GM23338 (cell line): ENCODE measurements at regions not wholly inside any gene's neighbourhood (a gene's known extent, or its start where the extent isn't known, plus 50 kb on each side); places are given as distances from the start of the nearest gene placed in this dataset.

Experiments
- ATAC-seq: fragments of 200-7000 bp; cut with Tn5 transposase; 3 replicates; pipeline ENCODE4 v1.9.1; 2020
- DNase-seq: peaks from one replicate; pipeline ENCODE4 v3.0.0-alpha.2; 2015; ENCODE audit warnings: low spot score
- H2AFZ ChIP-seq: fragments of 200-600 bp; sonication (generic); 2 replicates; pipeline ENCODE4 v1.8.0; 2016; ENCODE audit warnings: antibody characterized with exemption, mild to moderate bottlenecking, moderate library complexity
- H3F3A ChIP-seq: fragments of 200-600 bp; sonication (generic); replicated peaks from 2 replicates; pipeline ENCODE4 v1.8.0; 2017; ENCODE audit warnings: antibody characterized with exemption, mixed run types, low read depth
- H3K27ac ChIP-seq: fragments of 200-600 bp; sonication (generic); 2 replicates; pipeline ENCODE4 v1.6.1; 2016; ENCODE audit warnings: low read depth
- H3K27me3 ChIP-seq: fragments of 200-600 bp; sonication (generic); 2 replicates; pipeline ENCODE4 v1.8.0; 2016; ENCODE audit warnings: mild to moderate bottlenecking, mixed run types, moderate library complexity; ENCODE audit not compliant: insufficient read depth
- H3K36me3 ChIP-seq: fragments of 200-600 bp; sonication (generic); 2 replicates; pipeline ENCODE4 v1.8.0; 2016; ENCODE audit warnings: mild to moderate bottlenecking; ENCODE audit not compliant: insufficient read depth
- H3K4me1 ChIP-seq: fragments of 200-600 bp; sonication (generic); 2 replicates; pipeline ENCODE4 v1.8.0; 2016; ENCODE audit warnings: mild to moderate bottlenecking, moderate library complexity; ENCODE audit not compliant: insufficient read depth
- H3K4me2 ChIP-seq: fragments of 200-600 bp; sonication (generic); 2 replicates; pipeline ENCODE4 v1.7.1; 2017; ENCODE audit warnings: mixed run types
- H3K4me3 ChIP-seq: fragments of 200-600 bp; sonication (generic); 2 replicates; pipeline ENCODE4 v1.6.1; 2016; ENCODE audit warnings: mixed run types
- H3K79me2 ChIP-seq: fragments of 200-600 bp; sonication (generic); replicated peaks from 2 replicates; pipeline ENCODE4 v1.8.0; 2017; ENCODE audit warnings: mild to moderate bottlenecking; ENCODE audit not compliant: insufficient read depth
- H3K9me2 ChIP-seq: fragments of 200-600 bp; sonication (generic); 2 replicates; pipeline ENCODE4 v1.8.0; 2017; ENCODE audit not compliant: insufficient read depth
- H4K20me1 ChIP-seq: fragments of 200-600 bp; sonication (generic); replicated peaks from 2 replicates; pipeline ENCODE4 v1.8.0; 2017; ENCODE audit warnings: mild to moderate bottlenecking; ENCODE audit not compliant: insufficient read depth
- H3K27ac Mint-ChIP-seq: 2 replicates; pipeline ENCODE4 v1.8.0; 2020; ENCODE audit warnings: inconsistent platforms, mild to moderate bottlenecking, moderate library complexity, mixed read lengths
- H3K27me3 Mint-ChIP-seq: 3 replicates; pipeline ENCODE4 v1.8.0; 2022; ENCODE audit warnings: low read depth, mild to moderate bottlenecking, moderate library complexity, mixed read lengths, inconsistent platforms; ENCODE audit not compliant: insufficient read depth, poor library complexity
- H3K36me3 Mint-ChIP-seq: 3 replicates; pipeline ENCODE4 v1.8.0; 2021; ENCODE audit warnings: low read depth, mild to moderate bottlenecking, inconsistent platforms, moderate library complexity, mixed read lengths
- H3K4me1 Mint-ChIP-seq: 3 replicates; pipeline ENCODE4 v1.8.0; 2020; ENCODE audit warnings: mild to moderate bottlenecking, inconsistent platforms, mixed read lengths
- H3K4me3 Mint-ChIP-seq: 3 replicates; pipeline ENCODE4 v1.8.0; 2021; ENCODE audit warnings: moderate library complexity, mild to moderate bottlenecking, inconsistent platforms, mixed read lengths
- H3K9me3 Mint-ChIP-seq: 3 replicates; pipeline ENCODE4 v1.8.0; 2020; ENCODE audit warnings: moderate library complexity, mild to moderate bottlenecking, inconsistent platforms, mixed read lengths
- CREB1 ChIP-seq: fragments of 250-450 bp; sonication (Bioruptor Pico); IDR thresholded peaks from 2 replicates; pipeline ENCODE4 v1.5.0; 2020; ENCODE audit warnings: low read depth, mild to moderate bottlenecking, moderate library complexity
- ETS1 ChIP-seq: IDR thresholded peaks from 2 replicates; pipeline ENCODE4 v1.6.1; 2016; ENCODE audit warnings: antibody characterized with exemption
- EZH2 ChIP-seq: fragments of 200-600 bp; sonication (generic); IDR thresholded peaks from one replicate; pipeline ENCODE4 v1.8.0; 2017; ENCODE audit warnings: antibody characterized with exemption, mild to moderate bottlenecking, low read depth; ENCODE audit not compliant: unreplicated experiment
- EZH2phosphoT487 ChIP-seq: fragments of 200-600 bp; sonication (generic); IDR thresholded peaks from one replicate; pipeline ENCODE4 v1.8.1; 2018; ENCODE audit warnings: antibody characterized with exemption; ENCODE audit not compliant: unreplicated experiment
- JUNB ChIP-seq: IDR thresholded peaks from one replicate; pipeline ENCODE4 v1.6.1; 2016; ENCODE audit warnings: antibody characterized with exemption; ENCODE audit not compliant: unreplicated experiment
- NANOG ChIP-seq: IDR thresholded peaks from 2 replicates; pipeline ENCODE4 v1.6.1; 2016; ENCODE audit warnings: antibody characterized with exemption, borderline replicate concordance
- POLR2AphosphoS5 ChIP-seq: IDR thresholded peaks from 2 replicates; pipeline ENCODE4 v1.6.1; 2016; ENCODE audit warnings: antibody characterized with exemption, low read depth
- REST ChIP-seq: IDR thresholded peaks from one replicate; pipeline ENCODE4 v1.6.1; 2018; ENCODE audit warnings: antibody characterized with exemption; ENCODE audit not compliant: unreplicated experiment
- STAT1 ChIP-seq: IDR thresholded peaks from one replicate; pipeline ENCODE4 v1.6.1; 2016; ENCODE audit warnings: antibody characterized with exemption; ENCODE audit not compliant: unreplicated experiment
- ZNF114 ChIP-seq: fragments of 250-450 bp; sonication (Bioruptor Pico); IDR thresholded peaks from 2 replicates; pipeline ENCODE4 v1.5.0; 2020; ENCODE audit warnings: mild to moderate bottlenecking, moderate library complexity
- ZNF331 ChIP-seq: fragments of 250-450 bp; sonication (Bioruptor Pico); IDR thresholded peaks from 2 replicates; pipeline ENCODE4 v1.5.0; 2020; ENCODE audit warnings: low read depth, mild to moderate bottlenecking, moderate library complexity
- TF ChIP-seq, protein P1 (sequence below), 2 experiments: fragments of 200-600 bp in 1 of 2; sonication (generic) in 1 of 2; conservative IDR thresholded peaks; 2 replicates each; pipeline versions ENCODE4 v1.5.1 to v1.6.1; 2016 to 2017; ENCODE audit warnings: antibody characterized with exemption in 2 of 2, low read depth in 2 of 2, mild to moderate bottlenecking in 2 of 2, moderate library complexity in 1 of 2
- TF ChIP-seq, protein P2 (sequence below): fragments of 250-450 bp; sonication (Bioruptor Pico); IDR thresholded peaks from 2 replicates; pipeline ENCODE4 v1.5.0; 2020; ENCODE audit warnings: mild to moderate bottlenecking, moderate library complexity

DNA sequence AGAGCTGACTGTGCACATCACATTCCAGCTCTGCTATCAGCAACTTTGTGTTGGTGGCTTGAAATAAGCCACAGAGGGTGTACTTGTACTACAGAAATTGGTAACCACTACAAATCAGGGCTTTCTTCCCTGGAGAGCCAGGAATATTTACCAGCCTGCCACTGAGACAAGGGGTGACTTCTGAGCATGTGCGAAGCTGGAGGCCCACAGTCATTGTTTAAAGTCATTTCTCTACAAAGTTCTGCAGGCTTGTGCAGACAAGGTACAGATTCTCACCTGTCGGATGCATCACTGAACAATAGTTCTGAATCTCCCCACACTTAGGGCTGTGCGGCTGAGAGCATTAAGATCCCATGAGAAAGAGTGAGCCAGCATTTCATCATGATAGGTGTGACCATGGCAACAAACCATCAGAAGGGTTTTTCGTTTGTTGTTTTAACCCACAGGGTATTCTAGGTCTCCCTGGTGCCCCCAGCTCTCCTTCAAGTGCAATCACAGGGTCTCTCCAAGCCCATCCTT lies 292.8 kb downstream of the CDC5L start:
- Histone ChIP-seq H4K20me1 (no peaks in the 10 kb centered on the region), H3K4me1 (no peaks in the 10 kb centered on the region), H3F3A (no peaks in the 10 kb centered on the region), H3K36me3 (no peaks in the 10 kb centered on the region), H3K27me3 (no peaks in the 10 kb centered on the region), H3K27ac (no peak overlapping the region), H3K79me2 (no peaks in the 10 kb centered on the region), H2AFZ (peak overlapping the region; percentile 63; the same call in 1 of the 2 replicates), H3K4me3 (no peak overlapping the region), H3K4me2 (no peak overlapping the region), H3K9me2 (peaks cover 10% of the 10 kb centered on the region; the same call in 1 of the 2 replicates)
- Mint-ChIP-seq H3K4me3 (no peak overlapping the region), H3K36me3 (no peaks in the 10 kb centered on the region; the same call in 2 of the 3 replicates), H3K9me3 (no peaks in the 10 kb centered on the region), H3K27ac (no peak overlapping the region), H3K27me3 (peaks cover 3% of the 10 kb centered on the region), H3K4me1 (no peaks in the 10 kb centered on the region)
- DNase-seq, result no peak
- ATAC-seq, result no peak
- no peak for TF ChIP-seq NANOG
- TF ChIP-seq EZH2, result no peak
- TF ChIP-seq, protein P1, sequence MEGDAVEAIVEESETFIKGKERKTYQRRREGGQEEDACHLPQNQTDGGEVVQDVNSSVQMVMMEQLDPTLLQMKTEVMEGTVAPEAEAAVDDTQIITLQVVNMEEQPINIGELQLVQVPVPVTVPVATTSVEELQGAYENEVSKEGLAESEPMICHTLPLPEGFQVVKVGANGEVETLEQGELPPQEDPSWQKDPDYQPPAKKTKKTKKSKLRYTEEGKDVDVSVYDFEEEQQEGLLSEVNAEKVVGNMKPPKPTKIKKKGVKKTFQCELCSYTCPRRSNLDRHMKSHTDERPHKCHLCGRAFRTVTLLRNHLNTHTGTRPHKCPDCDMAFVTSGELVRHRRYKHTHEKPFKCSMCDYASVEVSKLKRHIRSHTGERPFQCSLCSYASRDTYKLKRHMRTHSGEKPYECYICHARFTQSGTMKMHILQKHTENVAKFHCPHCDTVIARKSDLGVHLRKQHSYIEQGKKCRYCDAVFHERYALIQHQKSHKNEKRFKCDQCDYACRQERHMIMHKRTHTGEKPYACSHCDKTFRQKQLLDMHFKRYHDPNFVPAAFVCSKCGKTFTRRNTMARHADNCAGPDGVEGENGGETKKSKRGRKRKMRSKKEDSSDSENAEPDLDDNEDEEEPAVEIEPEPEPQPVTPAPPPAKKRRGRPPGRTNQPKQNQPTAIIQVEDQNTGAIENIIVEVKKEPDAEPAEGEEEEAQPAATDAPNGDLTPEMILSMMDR (conservative IDR thresholded peaks at IDR 0.05; ENCODE audit: low read depth in 2 of 2), result no peak
- TF ChIP-seq ZNF331, result no peak
- TF ChIP-seq ZNF114 (CRISPR knock-in tag), result no peak
- no peak for TF ChIP-seq REST
- TF ChIP-seq JUNB, result no peak
- TF ChIP-seq CREB1 (CRISPR knock-in tag), result no peak
- no peak for TF ChIP-seq ETS1
- no peak for TF ChIP-seq EZH2phosphoT487
- no peak for TF ChIP-seq POLR2AphosphoS5
- TF ChIP-seq, protein P2, sequence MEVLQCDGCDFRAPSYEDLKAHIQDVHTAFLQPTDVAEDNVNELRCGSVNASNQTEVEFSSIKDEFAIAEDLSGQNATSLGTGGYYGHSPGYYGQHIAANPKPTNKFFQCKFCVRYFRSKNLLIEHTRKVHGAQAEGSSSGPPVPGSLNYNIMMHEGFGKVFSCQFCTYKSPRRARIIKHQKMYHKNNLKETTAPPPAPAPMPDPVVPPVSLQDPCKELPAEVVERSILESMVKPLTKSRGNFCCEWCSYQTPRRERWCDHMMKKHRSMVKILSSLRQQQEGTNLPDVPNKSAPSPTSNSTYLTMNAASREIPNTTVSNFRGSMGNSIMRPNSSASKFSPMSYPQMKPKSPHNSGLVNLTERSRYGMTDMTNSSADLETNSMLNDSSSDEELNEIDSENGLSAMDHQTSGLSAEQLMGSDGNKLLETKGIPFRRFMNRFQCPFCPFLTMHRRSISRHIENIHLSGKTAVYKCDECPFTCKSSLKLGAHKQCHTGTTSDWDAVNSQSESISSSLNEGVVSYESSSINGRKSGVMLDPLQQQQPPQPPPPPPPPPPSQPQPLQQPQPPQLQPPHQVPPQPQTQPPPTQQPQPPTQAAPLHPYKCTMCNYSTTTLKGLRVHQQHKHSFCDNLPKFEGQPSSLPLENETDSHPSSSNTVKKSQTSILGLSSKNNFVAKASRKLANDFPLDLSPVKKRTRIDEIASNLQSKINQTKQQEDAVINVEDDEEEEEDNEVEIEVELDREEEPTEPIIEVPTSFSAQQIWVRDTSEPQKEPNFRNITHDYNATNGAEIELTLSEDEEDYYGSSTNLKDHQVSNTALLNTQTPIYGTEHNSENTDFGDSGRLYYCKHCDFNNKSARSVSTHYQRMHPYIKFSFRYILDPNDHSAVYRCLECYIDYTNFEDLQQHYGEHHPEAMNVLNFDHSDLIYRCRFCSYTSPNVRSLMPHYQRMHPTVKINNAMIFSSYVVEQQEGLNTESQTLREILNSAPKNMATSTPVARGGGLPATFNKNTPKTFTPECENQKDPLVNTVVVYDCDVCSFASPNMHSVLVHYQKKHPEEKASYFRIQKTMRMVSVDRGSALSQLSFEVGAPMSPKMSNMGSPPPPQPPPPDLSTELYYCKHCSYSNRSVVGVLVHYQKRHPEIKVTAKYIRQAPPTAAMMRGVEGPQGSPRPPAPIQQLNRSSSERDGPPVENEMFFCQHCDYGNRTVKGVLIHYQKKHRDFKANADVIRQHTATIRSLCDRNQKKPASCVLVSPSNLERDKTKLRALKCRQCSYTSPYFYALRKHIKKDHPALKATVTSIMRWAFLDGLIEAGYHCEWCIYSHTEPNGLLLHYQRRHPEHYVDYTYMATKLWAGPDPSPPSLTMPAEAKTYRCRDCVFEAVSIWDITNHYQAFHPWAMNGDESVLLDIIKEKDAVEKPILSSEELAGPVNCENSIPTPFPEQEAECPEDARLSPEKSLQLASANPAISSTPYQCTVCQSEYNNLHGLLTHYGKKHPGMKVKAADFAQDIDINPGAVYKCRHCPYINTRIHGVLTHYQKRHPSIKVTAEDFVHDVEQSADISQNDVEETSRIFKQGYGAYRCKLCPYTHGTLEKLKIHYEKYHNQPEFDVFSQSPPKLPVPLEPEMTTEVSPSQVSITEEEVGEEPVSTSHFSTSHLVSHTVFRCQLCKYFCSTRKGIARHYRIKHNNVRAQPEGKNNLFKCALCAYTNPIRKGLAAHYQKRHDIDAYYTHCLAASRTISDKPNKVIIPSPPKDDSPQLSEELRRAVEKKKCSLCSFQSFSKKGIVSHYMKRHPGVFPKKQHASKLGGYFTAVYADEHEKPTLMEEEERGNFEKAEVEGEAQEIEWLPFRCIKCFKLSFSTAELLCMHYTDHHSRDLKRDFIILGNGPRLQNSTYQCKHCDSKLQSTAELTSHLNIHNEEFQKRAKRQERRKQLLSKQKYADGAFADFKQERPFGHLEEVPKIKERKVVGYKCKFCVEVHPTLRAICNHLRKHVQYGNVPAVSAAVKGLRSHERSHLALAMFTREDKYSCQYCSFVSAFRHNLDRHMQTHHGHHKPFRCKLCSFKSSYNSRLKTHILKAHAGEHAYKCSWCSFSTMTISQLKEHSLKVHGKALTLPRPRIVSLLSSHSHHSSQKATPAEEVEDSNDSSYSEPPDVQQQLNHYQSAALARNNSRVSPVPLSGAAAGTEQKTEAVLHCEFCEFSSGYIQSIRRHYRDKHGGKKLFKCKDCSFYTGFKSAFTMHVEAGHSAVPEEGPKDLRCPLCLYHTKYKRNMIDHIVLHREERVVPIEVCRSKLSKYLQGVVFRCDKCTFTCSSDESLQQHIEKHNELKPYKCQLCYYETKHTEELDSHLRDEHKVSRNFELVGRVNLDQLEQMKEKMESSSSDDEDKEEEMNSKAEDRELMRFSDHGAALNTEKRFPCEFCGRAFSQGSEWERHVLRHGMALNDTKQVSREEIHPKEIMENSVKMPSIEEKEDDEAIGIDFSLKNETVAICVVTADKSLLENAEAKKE (CRISPR knock-in tag), result no peak
- no peak for TF ChIP-seq STAT1
